HEK293 (cell line): ENCODE measurements at regions not wholly inside any gene's neighbourhood (a gene's known extent, or its start where the extent isn't known, plus 50 kb on each side); places are given as distances from the start of the nearest gene placed in this dataset.

Experiments
- CTCF ChIA-PET: fragments of 350-600 bp; formaldehyde crosslinking; extraction: SDS; loops from one replicate; lab custom pipeline; 2021; ENCODE audit warnings: antibody characterized with exemption; lab: Yijun Ruan, JAX
- POLR2A ChIA-PET: fragments of 300-600 bp; formaldehyde crosslinking; extraction: SDS; loops from one replicate; lab custom pipeline; 2020; ENCODE audit warnings: antibody characterized with exemption, inconsistent platforms; lab: Yijun Ruan, JAX
- H3K27ac ChIP-seq: fragments of 200-500 bp; sonication (Bioruptor generic); 2 replicates; pipeline ENCODE4 v1.5.1; 2014; ENCODE audit warnings: low read depth, low read length, control low read depth, inconsistent platforms; ENCODE audit errors: extremely low read depth
- H3K36me3 ChIP-seq, 2 experiments: fragments of 200-500 bp in 1 of 2; sonication (Bioruptor generic) in 1 of 2; 1 replicate in 1 of 2; 2 replicates in 1 of 2; pipeline ENCODE4 v1.5.1; 2014 to 2017; ENCODE audit warnings: inconsistent platforms in 2 of 2, low read length in 2 of 2; ENCODE audit not compliant: control insufficient read depth in 2 of 2, insufficient read depth in 1 of 2
- H3K4me1 ChIP-seq: fragments of 200-500 bp; sonication (Bioruptor generic); 2 replicates; pipeline ENCODE4 v1.5.1; 2014; ENCODE audit warnings: mild to moderate bottlenecking, low read length, inconsistent platforms; ENCODE audit not compliant: control insufficient read depth, insufficient read depth
- H3K4me3 ChIP-seq: 2 replicates; pipeline ENCODE4 v1.5.1; 2011; ENCODE audit warnings: low read depth, mild to moderate bottlenecking, control low read depth, low read length, moderate library complexity
- H3K9me3 ChIP-seq: fragments of 200-500 bp; sonication (Bioruptor generic); 2 replicates; pipeline ENCODE4 v1.5.1; 2014; ENCODE audit warnings: low read depth, low read length, inconsistent platforms; ENCODE audit not compliant: control insufficient read depth, insufficient read depth
- EGR2 ChIP-seq: fragments of 450-650 bp; formaldehyde crosslinking; IDR thresholded peaks from 2 replicates; pipeline ENCODE4 v1.5.1; 2016; ENCODE audit warnings: low read depth, missing biosample characterization, missing genetic modification characterization
- PRDM1 ChIP-seq: fragments of 450-650 bp; formaldehyde crosslinking; IDR thresholded peaks from 2 replicates; pipeline ENCODE4; 2016; ENCODE audit warnings: missing biosample characterization, missing genetic modification characterization
- ZNF112 ChIP-seq: fragments of 450-650 bp; formaldehyde crosslinking; IDR thresholded peaks from 2 replicates; pipeline ENCODE4 v1.5.0; 2017; ENCODE audit warnings: missing biosample characterization, missing genetic modification characterization
- ZNF138 ChIP-seq: fragments of 450-650 bp; formaldehyde crosslinking; IDR thresholded peaks from 2 replicates; pipeline ENCODE4 v1.5.1; 2016; ENCODE audit warnings: missing biosample characterization, missing genetic modification characterization, borderline replicate concordance
- ZNF169 ChIP-seq: fragments of 450-650 bp; formaldehyde crosslinking; IDR thresholded peaks from 2 replicates; pipeline ENCODE4 v1.5.1; 2016; ENCODE audit warnings: missing biosample characterization, missing genetic modification characterization
- ZNF292 ChIP-seq: fragments of 450-650 bp; formaldehyde crosslinking; IDR thresholded peaks from 2 replicates; pipeline ENCODE4 v1.5.1; 2016; ENCODE audit warnings: low read depth, missing biosample characterization, missing genetic modification characterization, borderline replicate concordance
- ZNF366 ChIP-seq: fragments of 450-650 bp; formaldehyde crosslinking; conservative IDR thresholded peaks from 2 replicates; pipeline ENCODE4 v1.5.1; 2016; ENCODE audit warnings: missing biosample characterization, missing genetic modification characterization
- ZNF664 ChIP-seq: fragments of 450-650 bp; formaldehyde crosslinking; IDR thresholded peaks from 2 replicates; pipeline ENCODE4 v1.5.1; 2016; ENCODE audit warnings: missing biosample characterization, missing genetic modification characterization
- ZNF777 ChIP-seq: fragments of 450-650 bp; formaldehyde crosslinking; IDR thresholded peaks from 2 replicates; pipeline ENCODE4 v1.5.1; 2017; ENCODE audit warnings: missing biosample characterization, missing genetic modification characterization, borderline replicate concordance
- ZSCAN30 ChIP-seq: fragments of 450-650 bp; IDR thresholded peaks from 2 replicates; pipeline ENCODE4 v1.5.1; 2018; ENCODE audit warnings: missing biosample characterization, mild to moderate bottlenecking, missing genetic modification characterization, moderate library complexity
- TF ChIP-seq, protein P1 (sequence below): fragments of 450-650 bp; formaldehyde crosslinking; IDR thresholded peaks from 2 replicates; pipeline ENCODE4 v1.5.1; 2016; ENCODE audit warnings: missing biosample characterization, missing genetic modification characterization, low read depth
- TF ChIP-seq, protein P2 (sequence below): fragments of 450-650 bp; formaldehyde crosslinking; IDR thresholded peaks from 2 replicates; pipeline ENCODE4; 2016; ENCODE audit warnings: missing biosample characterization, missing genetic modification characterization
- TF ChIP-seq, protein P3 (sequence below): fragments of 450-650 bp; formaldehyde crosslinking; IDR thresholded peaks from 2 replicates; pipeline ENCODE4 v1.5.1; 2016; ENCODE audit warnings: missing biosample characterization, missing genetic modification characterization
- TF ChIP-seq, protein P4 (sequence below): fragments of 450-650 bp; formaldehyde crosslinking; IDR thresholded peaks from 2 replicates; pipeline ENCODE4 v1.5.1; 2016; ENCODE audit warnings: missing biosample characterization, missing genetic modification characterization, borderline replicate concordance
- TF ChIP-seq, protein P5 (sequence below): fragments of 450-650 bp; formaldehyde crosslinking; IDR thresholded peaks from 2 replicates; pipeline ENCODE4 v1.5.1; 2017; ENCODE audit warnings: missing biosample characterization, missing genetic modification characterization

DNA sequence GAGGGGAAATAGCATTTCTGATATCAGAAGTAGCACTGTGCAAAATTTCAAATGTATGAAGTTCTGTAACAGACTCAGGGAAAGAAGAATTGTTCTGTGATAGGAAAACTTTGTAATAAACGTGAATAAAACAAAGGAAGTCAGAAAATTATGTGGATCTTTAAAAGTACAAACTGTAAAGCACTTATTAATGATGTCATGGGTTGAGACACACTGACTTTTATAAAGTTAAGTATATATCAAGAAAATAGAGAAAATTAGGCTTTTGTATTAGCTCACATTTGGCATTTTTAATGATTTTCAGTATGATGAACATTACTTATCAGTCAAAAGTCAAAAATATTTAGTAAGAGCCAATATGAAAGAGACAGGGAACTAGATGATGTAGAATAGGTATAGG is 1081.7 kb upstream of the EDIL3 start:
- H3K36me3 ChIP-seq: no peaks in the 10 kb centered on the region
- H3K4me3 ChIP-seq: no peak overlapping the region
- ChIA-PET POLR2A (no interaction called here), CTCF (no interaction called here)
- H3K9me3 ChIP-seq: no peaks in the 10 kb centered on the region
- no peaks in the 10 kb centered on the region for H3K4me1 ChIP-seq
- TF ChIP-seq, protein P1, sequence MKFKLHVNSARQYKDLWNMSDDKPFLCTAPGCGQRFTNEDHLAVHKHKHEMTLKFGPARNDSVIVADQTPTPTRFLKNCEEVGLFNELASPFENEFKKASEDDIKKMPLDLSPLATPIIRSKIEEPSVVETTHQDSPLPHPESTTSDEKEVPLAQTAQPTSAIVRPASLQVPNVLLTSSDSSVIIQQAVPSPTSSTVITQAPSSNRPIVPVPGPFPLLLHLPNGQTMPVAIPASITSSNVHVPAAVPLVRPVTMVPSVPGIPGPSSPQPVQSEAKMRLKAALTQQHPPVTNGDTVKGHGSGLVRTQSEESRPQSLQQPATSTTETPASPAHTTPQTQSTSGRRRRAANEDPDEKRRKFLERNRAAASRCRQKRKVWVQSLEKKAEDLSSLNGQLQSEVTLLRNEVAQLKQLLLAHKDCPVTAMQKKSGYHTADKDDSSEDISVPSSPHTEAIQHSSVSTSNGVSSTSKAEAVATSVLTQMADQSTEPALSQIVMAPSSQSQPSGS: peak; percentile 59; the same call in 1 of the 2 replicates
- TF ChIP-seq, protein P2, sequence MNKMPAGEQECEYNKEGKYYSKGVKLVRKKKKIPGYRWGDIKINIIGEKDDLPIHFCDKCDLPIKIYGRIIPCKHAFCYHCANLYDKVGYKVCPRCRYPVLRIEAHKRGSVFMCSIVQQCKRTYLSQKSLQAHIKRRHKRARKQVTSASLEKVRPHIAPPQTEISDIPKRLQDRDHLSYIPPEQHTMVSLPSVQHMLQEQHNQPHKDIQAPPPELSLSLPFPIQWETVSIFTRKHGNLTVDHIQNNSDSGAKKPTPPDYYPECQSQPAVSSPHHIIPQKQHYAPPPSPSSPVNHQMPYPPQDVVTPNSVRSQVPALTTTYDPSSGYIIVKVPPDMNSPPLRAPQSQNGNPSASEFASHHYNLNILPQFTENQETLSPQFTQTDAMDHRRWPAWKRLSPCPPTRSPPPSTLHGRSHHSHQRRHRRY (tag by site-specific recombination): no peak
- TF ChIP-seq ZNF138 (tag by site-specific recombination): no peak
- no peak overlapping the region for H3K27ac ChIP-seq

DNA sequence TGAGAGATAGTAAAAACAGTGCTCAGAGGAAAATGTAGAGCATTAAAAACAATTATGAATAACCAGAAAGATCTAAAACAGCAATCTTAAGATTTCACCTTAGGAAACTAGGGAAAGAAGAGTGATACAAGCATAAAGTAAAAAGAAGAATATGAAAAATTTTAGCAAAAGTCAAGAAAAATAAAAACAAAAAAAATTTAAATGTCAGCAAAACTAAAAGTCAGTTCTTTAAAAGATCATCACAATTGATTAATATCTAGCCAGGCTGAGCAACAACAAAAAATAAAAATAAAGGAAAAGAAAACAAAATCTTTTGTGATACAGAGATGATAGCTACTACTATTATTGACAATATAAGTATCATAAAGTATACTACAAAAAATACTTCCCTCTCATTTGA is 1088.1 kb upstream of the EDIL3 start:
- Histone ChIP-seq H3K36me3 (no peaks in the 10 kb centered on the region), H3K9me3 (no peaks in the 10 kb centered on the region), H3K27ac (no peak overlapping the region), H3K4me1 (no peaks in the 10 kb centered on the region), H3K4me3 (no peak overlapping the region)
- POLR2A ChIA-PET: no interaction called here
- TF ChIP-seq PRDM1 (tag by site-specific recombination): no peak
- TF ChIP-seq ZNF366 (tag by site-specific recombination): no peak
- TF ChIP-seq, protein P2 (tag by site-specific recombination): no peak
- no peak for TF ChIP-seq ZNF777
- TF ChIP-seq ZNF292 (tag by site-specific recombination): no peak
- TF ChIP-seq, protein P3, sequence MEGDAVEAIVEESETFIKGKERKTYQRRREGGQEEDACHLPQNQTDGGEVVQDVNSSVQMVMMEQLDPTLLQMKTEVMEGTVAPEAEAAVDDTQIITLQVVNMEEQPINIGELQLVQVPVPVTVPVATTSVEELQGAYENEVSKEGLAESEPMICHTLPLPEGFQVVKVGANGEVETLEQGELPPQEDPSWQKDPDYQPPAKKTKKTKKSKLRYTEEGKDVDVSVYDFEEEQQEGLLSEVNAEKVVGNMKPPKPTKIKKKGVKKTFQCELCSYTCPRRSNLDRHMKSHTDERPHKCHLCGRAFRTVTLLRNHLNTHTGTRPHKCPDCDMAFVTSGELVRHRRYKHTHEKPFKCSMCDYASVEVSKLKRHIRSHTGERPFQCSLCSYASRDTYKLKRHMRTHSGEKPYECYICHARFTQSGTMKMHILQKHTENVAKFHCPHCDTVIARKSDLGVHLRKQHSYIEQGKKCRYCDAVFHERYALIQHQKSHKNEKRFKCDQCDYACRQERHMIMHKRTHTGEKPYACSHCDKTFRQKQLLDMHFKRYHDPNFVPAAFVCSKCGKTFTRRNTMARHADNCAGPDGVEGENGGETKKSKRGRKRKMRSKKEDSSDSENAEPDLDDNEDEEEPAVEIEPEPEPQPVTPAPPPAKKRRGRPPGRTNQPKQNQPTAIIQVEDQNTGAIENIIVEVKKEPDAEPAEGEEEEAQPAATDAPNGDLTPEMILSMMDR (tag by site-specific recombination): no peak
- TF ChIP-seq ZNF112: no peak
- no peak for TF ChIP-seq ZSCAN30 (tag by site-specific recombination)
- no peak for TF ChIP-seq EGR2
- TF ChIP-seq, protein P4, sequence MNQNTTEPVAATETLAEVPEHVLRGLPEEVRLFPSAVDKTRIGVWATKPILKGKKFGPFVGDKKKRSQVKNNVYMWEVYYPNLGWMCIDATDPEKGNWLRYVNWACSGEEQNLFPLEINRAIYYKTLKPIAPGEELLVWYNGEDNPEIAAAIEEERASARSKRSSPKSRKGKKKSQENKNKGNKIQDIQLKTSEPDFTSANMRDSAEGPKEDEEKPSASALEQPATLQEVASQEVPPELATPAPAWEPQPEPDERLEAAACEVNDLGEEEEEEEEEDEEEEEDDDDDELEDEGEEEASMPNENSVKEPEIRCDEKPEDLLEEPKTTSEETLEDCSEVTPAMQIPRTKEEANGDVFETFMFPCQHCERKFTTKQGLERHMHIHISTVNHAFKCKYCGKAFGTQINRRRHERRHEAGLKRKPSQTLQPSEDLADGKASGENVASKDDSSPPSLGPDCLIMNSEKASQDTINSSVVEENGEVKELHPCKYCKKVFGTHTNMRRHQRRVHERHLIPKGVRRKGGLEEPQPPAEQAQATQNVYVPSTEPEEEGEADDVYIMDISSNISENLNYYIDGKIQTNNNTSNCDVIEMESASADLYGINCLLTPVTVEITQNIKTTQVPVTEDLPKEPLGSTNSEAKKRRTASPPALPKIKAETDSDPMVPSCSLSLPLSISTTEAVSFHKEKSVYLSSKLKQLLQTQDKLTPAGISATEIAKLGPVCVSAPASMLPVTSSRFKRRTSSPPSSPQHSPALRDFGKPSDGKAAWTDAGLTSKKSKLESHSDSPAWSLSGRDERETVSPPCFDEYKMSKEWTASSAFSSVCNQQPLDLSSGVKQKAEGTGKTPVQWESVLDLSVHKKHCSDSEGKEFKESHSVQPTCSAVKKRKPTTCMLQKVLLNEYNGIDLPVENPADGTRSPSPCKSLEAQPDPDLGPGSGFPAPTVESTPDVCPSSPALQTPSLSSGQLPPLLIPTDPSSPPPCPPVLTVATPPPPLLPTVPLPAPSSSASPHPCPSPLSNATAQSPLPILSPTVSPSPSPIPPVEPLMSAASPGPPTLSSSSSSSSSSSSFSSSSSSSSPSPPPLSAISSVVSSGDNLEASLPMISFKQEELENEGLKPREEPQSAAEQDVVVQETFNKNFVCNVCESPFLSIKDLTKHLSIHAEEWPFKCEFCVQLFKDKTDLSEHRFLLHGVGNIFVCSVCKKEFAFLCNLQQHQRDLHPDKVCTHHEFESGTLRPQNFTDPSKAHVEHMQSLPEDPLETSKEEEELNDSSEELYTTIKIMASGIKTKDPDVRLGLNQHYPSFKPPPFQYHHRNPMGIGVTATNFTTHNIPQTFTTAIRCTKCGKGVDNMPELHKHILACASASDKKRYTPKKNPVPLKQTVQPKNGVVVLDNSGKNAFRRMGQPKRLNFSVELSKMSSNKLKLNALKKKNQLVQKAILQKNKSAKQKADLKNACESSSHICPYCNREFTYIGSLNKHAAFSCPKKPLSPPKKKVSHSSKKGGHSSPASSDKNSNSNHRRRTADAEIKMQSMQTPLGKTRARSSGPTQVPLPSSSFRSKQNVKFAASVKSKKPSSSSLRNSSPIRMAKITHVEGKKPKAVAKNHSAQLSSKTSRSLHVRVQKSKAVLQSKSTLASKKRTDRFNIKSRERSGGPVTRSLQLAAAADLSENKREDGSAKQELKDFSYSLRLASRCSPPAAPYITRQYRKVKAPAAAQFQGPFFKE (tag by site-specific recombination): no peak
- no peak for TF ChIP-seq ZNF169
- no peak for TF ChIP-seq ZNF664 (tag by site-specific recombination)
- TF ChIP-seq, protein P5, sequence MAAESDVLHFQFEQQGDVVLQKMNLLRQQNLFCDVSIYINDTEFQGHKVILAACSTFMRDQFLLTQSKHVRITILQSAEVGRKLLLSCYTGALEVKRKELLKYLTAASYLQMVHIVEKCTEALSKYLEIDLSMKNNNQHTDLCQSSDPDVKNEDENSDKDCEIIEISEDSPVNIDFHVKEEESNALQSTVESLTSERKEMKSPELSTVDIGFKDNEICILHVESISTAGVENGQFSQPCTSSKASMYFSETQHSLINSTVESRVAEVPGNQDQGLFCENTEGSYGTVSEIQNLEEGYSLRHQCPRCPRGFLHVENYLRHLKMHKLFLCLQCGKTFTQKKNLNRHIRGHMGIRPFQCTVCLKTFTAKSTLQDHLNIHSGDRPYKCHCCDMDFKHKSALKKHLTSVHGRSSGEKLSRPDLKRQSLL: no peak
- TF ChIP-seq, all 188 proteins: peak for 0
- CTCF ChIA-PET: no interaction called here
